HCT116 (cell line): ENCODE measurements at regions not wholly inside any gene's neighbourhood (a gene's known extent, or its start where the extent isn't known, plus 50 kb on each side); places are given as distances from the start of the nearest gene placed in this dataset.

Experiments used
- ATF3 ChIP-seq: IDR thresholded peaks from 2 replicates; pipeline ENCODE4 v1.6.1; 2012
- CEBPB ChIP-seq: IDR thresholded peaks from 2 replicates; pipeline ENCODE4 v1.6.1; 2012; ENCODE audit warnings: low read depth
- CTCF ChIP-seq, 3 experiments: fragments of 200-600 bp in 1 of 3; sonication (generic) in 1 of 3; IDR thresholded peaks in 2 of 3; conservative IDR thresholded peaks in 1 of 3; 2 replicates each; pipeline ENCODE4 v1.5.1; 2012 to 2017; ENCODE audit warnings: low read depth in 2 of 3, low read length in 2 of 3, antibody characterized with exemption in 1 of 3, borderline replicate concordance in 1 of 3, control low read depth in 1 of 3, mild to moderate bottlenecking in 1 of 3, mixed read lengths in 1 of 3, mixed run types in 1 of 3, moderate library complexity in 1 of 3; ENCODE audit not compliant: insufficient read depth in 1 of 3
- EZH2 ChIP-seq: fragments of 200-600 bp; sonication (generic); IDR thresholded peaks from 2 replicates; pipeline ENCODE4 v1.6.1; 2017; ENCODE audit warnings: antibody characterized with exemption, mixed run types
- MAX ChIP-seq: IDR thresholded peaks from 2 replicates; pipeline ENCODE4 v1.6.1; 2012
- POLR2A ChIP-seq: IDR thresholded peaks from 2 replicates; pipeline ENCODE4 v1.7.0; 2011; ENCODE audit warnings: borderline replicate concordance; ENCODE audit not compliant: insufficient read depth, insufficient read length; ENCODE audit errors: extremely low read depth
- POLR2AphosphoS5 ChIP-seq: IDR thresholded peaks from 2 replicates; pipeline ENCODE4 v1.6.1; 2011; ENCODE audit warnings: mild to moderate bottlenecking, low read depth, low read length, moderate library complexity
- REST ChIP-seq: IDR thresholded peaks from 2 replicates; pipeline ENCODE4 v1.6.1; 2012; ENCODE audit warnings: low read depth
- SRF ChIP-seq: IDR thresholded peaks from 2 replicates; pipeline ENCODE4 v1.6.1; 2012; ENCODE audit warnings: low read depth

GRCh38 chr9:80410106-80410505, 838.3 kb downstream of the TLE4 start:
- no peak for TF ChIP-seq SRF
- no peak for TF ChIP-seq ATF3
- no peak for TF ChIP-seq CTCF (IDR thresholded peaks at IDR 0.05 in 2 of 3, conservative IDR thresholded peaks at IDR 0.05 in 1 of 3; ENCODE audit: borderline replicate concordance in 1 of 3, insufficient read depth in 1 of 3, low read depth in 2 of 3, low read length in 2 of 3)
- no peak for TF ChIP-seq EZH2
- TF ChIP-seq REST, result no peak
- no peak for TF ChIP-seq CEBPB
- TF ChIP-seq MAX, result no peak
- no peak for TF ChIP-seq POLR2AphosphoS5
- no peak for TF ChIP-seq POLR2A
